Testis (tissue), 2 donors: ENCODE measurements at regions not wholly inside any gene's neighbourhood (a gene's known extent, or its start where the extent isn't known, plus 50 kb on each side); places are given as distances from the start of the nearest gene placed in this dataset.

ENCODE experiments used
- CTCF ChIP-seq, 3 experiments: fragments of 450-650 bp in 2 of 3; fragments of 200-600 bp in 1 of 3; sonication (generic) in 1 of 3; IDR thresholded peaks; one replicate each; pipeline ENCODE4 v1.5.1; 2016 to 2019; ENCODE audit warnings: antibody characterized with exemption in 3 of 3, mild to moderate bottlenecking in 2 of 3, moderate library complexity in 1 of 3
- POLR2A ChIP-seq: fragments of 450-650 bp; IDR thresholded peaks from one replicate; pipeline ENCODE4 v1.6.1; 2017; ENCODE audit warnings: antibody characterized with exemption, mild to moderate bottlenecking, moderate library complexity

DNA sequence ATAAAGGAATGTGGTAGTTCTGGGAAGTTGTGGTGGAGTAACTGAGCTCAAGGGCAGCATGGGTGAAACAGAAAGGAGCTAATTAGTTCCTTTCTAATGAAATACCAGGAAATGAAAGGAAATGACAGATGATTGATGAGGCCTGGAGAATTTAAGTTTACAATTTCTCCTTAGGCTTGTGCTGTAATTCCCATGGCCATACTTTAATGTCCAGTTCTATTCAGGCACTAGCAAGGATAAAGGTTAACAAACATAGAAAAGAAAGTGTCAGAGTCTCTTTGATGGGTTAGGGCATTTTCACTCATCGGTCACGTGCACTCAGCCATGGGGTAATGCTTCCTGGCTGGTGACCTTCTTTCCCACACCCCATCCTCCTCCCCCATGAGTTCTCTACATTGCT is 70.3 kb downstream of the CTSL start:
- TF ChIP-seq POLR2A (no peak), CTCF (IDR thresholded peaks at IDR 0.05) (no peak)
